ENCODE measurements at regions not wholly inside any gene's neighbourhood (a gene's known extent, or its start where the extent isn't known, plus 50 kb on each side); places are given as distances from the start of the nearest gene placed in this dataset.

DNA sequence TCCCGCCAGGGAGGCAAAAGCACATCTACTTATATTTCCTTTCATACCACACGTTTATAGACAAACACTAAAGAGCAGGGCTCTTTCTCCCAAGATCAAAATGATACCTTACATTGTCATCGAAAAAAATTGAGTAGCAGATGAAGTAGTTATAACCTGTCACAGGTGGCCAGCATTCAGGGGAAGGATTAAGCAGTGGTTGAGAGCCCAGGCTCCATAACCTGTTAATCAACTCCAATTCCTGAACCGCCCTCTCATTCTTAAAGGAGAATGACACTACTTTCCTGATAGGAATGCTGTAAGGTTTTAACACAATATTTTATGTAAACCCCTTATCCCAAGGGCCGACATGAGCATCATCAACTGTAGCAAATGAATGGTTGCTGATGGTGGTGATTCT is 268.9 kb upstream of the KCNIP4 start:
- no peak for DNase-seq (ENCODE audit: low read depth)

- DNase-seq (ENCODE audit: low read depth), result no peak
Observed at GRCh38 chr4:22216278-22216677, 267.7 kb upstream of the KCNIP4 start.

GRCh38 chr4:22215084-22215483 is 266.5 kb upstream of the KCNIP4 start:
- DNase-seq (ENCODE audit: low read depth), result no peak

DNA sequence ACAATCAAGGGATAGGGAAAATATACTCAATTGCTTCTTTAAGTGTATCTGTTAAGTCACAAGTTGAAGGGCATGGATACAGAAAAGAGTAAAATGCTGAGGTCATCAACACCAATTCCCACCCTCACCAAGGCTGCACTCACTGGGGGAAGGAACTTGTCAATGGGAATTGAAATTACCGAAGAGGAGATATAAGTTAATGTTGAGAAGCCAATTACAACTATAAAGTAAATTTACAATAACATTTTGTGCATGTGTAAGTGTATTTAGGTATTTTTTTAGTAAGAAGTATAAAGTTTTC is 255.1 kb upstream of the KCNIP4 start:
- no peak for DNase-seq (ENCODE audit: low read depth)

- no peak for DNase-seq (ENCODE audit: low read depth)
Observed at GRCh38 chr4:22202975-22203710, 254.6 kb upstream of the KCNIP4 start.

DNA sequence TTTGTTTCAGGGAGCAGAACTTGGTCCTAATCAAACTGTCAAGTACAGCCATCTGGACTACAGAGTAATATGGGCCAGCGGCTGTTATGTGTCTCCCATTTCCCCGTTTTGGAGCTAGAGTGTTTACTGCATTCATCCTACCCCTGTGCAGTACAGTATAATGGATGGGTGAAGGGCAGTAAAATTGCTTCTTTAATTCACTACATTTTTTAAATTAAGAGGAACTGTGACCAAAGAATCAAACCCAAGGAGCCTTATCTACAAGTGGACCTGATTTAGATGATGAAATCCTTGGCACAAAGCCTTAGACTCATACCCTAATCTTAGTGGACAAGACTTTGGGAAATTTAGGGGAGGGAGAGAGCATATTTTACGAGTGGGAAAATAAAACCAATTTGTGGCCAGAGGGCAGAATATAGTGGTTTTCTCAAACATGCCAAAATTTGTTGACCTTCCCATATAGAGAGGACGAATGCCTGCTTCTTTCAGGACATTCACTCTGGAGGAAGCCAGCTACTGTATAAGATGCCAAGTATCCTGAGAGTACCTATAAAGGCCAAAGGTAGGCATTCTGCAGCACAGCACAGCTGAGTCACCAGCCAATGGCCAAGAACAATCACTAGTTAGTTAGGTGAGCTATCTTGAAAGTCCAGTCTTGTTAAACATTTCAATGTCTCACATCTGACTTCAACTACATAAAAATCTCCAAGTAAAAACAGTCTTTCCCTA is 253.8 kb upstream of the KCNIP4 start:
- DNase-seq (ENCODE audit: low read depth), result no peak

- DNase-seq (ENCODE audit: low read depth), result no peak
Observed at GRCh38 chr4:22201256-22201655, 252.7 kb upstream of the KCNIP4 start.

DNA sequence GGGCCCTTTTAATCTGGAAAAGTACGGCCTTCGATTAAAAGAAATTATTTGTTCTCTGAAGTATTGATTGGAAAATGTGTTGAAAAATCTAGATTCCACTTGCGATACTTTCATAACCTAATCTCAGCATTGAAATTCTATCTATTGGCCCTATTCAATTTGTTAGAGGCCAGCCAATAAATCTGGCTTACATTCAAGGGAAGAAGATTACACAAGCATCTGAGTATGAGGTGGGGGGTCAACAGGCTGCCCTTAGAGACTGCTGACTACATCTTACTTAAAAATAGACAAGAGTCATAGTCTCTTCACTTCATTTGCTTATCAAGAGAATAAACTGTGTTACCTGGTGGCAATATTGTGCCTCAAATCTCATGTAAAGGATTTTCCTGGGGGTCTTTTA is 248.0 kb upstream of the KCNIP4 start:
- DNase-seq (ENCODE audit: low read depth), result no peak

DNA sequence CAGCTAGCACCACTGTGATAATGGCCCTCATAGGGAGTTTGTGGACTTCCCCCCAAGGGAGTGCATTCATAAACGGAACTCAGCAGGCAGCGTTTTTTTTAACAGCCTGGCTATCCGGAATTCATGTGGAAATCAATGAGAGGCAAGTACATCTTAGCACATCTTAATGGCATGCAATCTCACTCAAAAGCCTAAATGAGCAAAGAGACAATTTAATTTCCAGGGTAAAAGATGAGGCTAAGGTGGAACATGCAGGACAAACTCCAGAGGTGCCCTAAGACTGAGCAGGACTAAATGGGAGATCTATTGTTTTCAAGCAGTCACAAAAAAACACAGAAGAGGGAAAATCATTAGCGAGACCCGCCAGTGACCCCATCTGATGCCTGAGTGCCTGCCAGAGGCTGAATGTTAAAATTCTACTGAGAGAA is 243.5 kb upstream of the KCNIP4 start:
- DNase-seq (ENCODE audit: low read depth), result no peak

- no peak for DNase-seq (ENCODE audit: low read depth)
Observed at GRCh38 chr4:22191565-22191964, 243.0 kb upstream of the KCNIP4 start.

DNA sequence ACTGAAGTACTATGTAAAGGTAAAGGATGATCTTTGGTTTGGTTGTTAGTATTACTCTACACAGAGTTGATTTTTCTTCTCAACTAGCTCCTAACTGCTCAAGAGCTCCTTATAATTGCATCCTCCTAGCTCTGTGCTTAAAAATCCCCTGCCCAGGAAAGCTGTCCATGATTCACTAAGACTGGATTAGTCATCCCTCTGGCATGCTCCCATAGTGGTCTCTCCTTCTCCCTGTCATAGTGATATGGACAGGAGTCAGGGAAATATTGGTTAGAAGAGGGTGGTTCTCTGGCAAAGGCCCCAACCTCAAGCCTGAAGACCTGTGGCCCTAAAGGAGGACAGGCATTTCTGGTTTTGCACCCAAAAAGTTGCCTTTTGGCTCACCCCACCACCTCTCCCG is 242.3 kb upstream of the KCNIP4 start:
- no peak for DNase-seq (ENCODE audit: low read depth)

- no peak for DNase-seq (ENCODE audit: low read depth)
Observed at GRCh38 chr4:22187203-22187820, 238.7 kb upstream of the KCNIP4 start.

DNA sequence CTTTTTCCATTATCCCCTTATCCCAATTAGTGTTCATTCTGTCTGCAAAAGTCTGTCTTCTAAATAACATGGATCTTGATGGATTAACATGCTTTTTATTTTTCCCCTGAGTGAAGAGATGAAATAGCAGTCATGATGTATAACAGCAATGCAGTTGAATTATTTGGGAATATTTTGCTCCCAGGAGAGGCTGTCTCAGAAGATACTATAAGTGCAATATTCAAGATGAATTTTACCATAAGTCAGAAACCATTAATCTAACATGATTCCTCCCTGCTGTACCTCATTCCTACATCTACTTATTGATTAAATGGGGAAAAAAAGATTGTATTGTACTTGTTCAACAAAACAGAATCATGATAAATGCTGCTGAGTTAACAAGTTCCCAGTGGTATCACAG is 233.2 kb upstream of the KCNIP4 start:
- no peak for DNase-seq (ENCODE audit: low read depth)

GRCh38 chr4:22179124-22179874 is 230.7 kb upstream of the KCNIP4 start:
- no peak for DNase-seq (ENCODE audit: low read depth)

GRCh38 chr4:22174640-22175039 is 226.1 kb upstream of the KCNIP4 start:
- no peak for DNase-seq (ENCODE audit: low read depth)

GRCh38 chr4:22170353-22170752 is 221.8 kb upstream of the KCNIP4 start:
- no peak for DNase-seq (ENCODE audit: low read depth)

GRCh38 chr4:22167201-22167600 is 218.6 kb upstream of the KCNIP4 start:
- DNase-seq (ENCODE audit: low read depth), result no peak

GRCh38 chr4:22162454-22162853 is 213.9 kb upstream of the KCNIP4 start:
- DNase-seq (ENCODE audit: low read depth), result no peak

DNA sequence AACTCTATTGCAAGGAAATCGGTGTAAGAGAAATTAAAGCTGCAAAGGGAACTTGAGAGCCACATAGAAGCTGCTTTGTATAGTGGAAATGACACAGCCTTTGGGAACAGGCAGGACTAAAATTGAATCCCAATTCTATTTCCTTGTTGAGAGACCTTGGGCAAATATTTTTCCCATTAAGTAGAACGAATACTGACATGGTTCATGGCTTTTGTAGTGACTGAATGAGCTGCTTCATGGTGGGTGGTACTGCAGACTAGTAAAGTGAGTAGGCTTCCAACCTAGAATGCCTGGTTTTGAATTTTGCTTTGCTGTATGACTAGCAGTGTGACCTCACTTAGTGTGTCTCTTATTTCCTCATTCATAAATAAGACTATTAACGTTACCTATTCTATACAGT is 182.2 kb upstream of the KCNIP4 start:
- DNase-seq (ENCODE audit: low read depth), result no peak

DNA sequence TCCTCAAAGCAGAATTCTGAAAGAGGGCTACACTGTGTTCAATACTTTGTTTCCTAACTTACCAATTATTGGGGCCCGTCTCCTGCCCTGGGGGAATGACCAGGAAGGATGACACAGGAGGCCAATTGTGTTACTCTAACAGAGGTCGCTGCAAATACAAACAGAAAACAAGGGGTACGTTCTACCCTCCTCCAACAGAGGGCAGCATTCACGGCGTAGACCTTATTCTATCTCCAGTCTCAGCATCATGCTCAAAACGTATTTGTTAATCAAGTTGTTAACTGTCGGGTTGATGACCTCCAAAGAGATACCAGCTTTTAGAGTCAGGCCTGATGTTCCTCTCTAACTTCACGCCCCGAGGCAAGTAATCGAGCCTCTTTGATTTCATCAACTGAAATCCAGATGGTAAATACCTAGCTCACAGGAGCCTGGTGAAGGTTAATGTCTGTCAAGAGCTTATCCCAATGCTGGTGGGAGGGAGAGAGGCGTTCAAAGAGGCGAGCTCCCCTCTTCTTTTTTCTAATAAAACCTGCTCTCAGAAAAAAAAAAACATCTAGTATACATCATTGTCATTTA is 181.0 kb upstream of the KCNIP4 start:
- DNase-seq (ENCODE audit: low read depth), result no peak

DNA sequence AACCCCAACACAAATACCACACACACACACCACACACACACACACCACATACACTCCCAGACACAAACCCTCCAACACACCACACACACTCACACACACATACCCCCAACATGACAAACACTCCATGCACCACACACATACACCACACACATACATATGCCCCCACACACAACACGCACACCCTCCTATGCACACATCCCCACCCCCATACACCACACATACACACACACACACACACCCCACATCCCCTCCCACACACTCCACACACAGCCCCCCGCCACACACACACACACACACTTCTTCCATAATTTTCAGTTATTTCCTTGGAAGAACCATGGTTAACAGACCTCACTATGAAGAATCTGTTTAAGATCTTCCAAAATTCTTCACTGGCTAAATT is 173.5 kb upstream of the KCNIP4 start:
- DNase-seq (ENCODE audit: low read depth), result no peak

DNA sequence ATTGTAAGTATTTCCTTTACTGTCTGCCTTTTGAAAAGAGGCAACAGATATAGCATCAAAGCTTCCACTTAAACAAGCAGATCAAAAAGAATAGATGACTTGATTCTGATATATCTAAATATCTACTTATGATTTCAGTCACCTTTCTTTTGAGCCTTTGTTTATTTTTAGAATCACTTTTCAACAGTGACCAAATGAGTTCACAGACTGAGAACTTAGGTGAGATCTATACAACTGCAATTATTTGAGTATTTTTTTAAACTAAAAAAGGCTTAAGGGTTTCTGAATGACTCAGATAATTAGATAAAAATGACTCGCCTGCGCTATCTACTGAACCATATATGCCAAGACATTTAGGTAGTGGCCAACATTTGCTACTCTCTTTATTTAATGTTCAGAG is 166.7 kb upstream of the KCNIP4 start:
- DNase-seq (ENCODE audit: low read depth), result no peak

All from stimulated activated CD8-positive, alpha-beta memory T cell treated with anti-CD3 and anti-CD28 coated beads, Interleukin-15, amount 100 ng/mL, for 1 hour (primary cell).